ENCODE measurements at regions not wholly inside any gene's neighbourhood (a gene's known extent, or its start where the extent isn't known, plus 50 kb on each side); places are given as distances from the start of the nearest gene placed in this dataset.

- H3K9ac ChIP-seq (ENCODE audit: insufficient read depth, low read length): no peak overlapping the region
- no peak for DNase-seq (ENCODE audit: low read depth in 2 of 2)
- no peak for TF ChIP-seq EZH2 (IDR thresholded peaks at IDR 0.05; ENCODE audit: low read length, missing control alignments)
- TF ChIP-seq, protein P1, sequence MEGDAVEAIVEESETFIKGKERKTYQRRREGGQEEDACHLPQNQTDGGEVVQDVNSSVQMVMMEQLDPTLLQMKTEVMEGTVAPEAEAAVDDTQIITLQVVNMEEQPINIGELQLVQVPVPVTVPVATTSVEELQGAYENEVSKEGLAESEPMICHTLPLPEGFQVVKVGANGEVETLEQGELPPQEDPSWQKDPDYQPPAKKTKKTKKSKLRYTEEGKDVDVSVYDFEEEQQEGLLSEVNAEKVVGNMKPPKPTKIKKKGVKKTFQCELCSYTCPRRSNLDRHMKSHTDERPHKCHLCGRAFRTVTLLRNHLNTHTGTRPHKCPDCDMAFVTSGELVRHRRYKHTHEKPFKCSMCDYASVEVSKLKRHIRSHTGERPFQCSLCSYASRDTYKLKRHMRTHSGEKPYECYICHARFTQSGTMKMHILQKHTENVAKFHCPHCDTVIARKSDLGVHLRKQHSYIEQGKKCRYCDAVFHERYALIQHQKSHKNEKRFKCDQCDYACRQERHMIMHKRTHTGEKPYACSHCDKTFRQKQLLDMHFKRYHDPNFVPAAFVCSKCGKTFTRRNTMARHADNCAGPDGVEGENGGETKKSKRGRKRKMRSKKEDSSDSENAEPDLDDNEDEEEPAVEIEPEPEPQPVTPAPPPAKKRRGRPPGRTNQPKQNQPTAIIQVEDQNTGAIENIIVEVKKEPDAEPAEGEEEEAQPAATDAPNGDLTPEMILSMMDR (conservative IDR thresholded peaks at IDR 0.05 in 1 of 2, IDR thresholded peaks at IDR 0.05 in 1 of 2; ENCODE audit: low read depth in 1 of 2, low read length in 2 of 2): no peak
- H3K4me1 ChIP-seq (ENCODE audit: control insufficient read depth, extremely low read depth, insufficient read depth, low read length): no peaks in the 10 kb centered on the region
- no peak overlapping the region for H3K27ac ChIP-seq (ENCODE audit: insufficient read depth, low read length)
- no peaks in the 10 kb centered on the region for H3K9me3 ChIP-seq (ENCODE audit: control insufficient read depth, insufficient read depth, low read depth, low read length)
- H4K20me1 ChIP-seq (ENCODE audit: control insufficient read depth, extremely low read depth, insufficient read depth, low read length): no peaks in the 10 kb centered on the region
- no peak overlapping the region for H2AFZ ChIP-seq (ENCODE audit: low read length)
- H3K4me3 ChIP-seq (replicated peaks in 1 of 4; ENCODE audit: control extremely low read depth in 1 of 4, insufficient read depth in 1 of 4, low read depth in 3 of 4, low read length in 4 of 4): no peak overlapping the region
- no peak overlapping the region for H3K4me2 ChIP-seq (ENCODE audit: extremely low read depth, insufficient read depth, low read length)
- H3K36me3 ChIP-seq (ENCODE audit: control insufficient read depth, insufficient read depth, low read length): no peaks in the 10 kb centered on the region
- H3K27me3 ChIP-seq (ENCODE audit: control insufficient read depth, insufficient read depth, low read length): no peaks in the 10 kb centered on the region
- no peaks in the 10 kb centered on the region for H3K79me2 ChIP-seq (ENCODE audit: control insufficient read depth, insufficient read depth, low read length)
Observed at GRCh38 chr7:156043416-156044178, 231.3 kb upstream of the SHH start.

DNA sequence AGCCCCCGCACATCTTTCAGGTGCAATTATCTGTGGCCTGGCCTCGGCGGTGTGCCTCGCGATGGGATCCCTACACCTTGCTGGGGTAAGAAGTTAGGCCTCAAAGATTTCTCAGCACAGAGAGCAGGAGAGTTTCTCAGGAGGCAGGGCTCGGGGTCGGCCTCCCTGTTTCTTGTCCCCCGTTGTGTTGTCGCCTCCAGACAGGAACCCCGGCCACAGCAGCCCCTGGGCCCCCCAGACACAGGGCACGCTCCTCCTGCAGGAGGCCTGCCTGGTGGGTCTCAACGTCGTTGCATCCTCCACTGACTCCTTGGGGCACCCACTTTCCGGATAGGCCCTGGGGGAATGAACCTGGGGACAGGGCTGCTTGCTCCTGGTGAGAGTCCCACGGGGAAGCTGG is 229.1 kb upstream of the SHH start:
- H3K27me3 ChIP-seq (ENCODE audit: control insufficient read depth, insufficient read depth, low read length): no peaks in the 10 kb centered on the region
- DNase-seq (ENCODE audit: low read depth in 2 of 2): no peak
- no peaks in the 10 kb centered on the region for H3K79me2 ChIP-seq (ENCODE audit: control insufficient read depth, insufficient read depth, low read length)
- TF ChIP-seq, protein P1 (conservative IDR thresholded peaks at IDR 0.05 in 1 of 2, IDR thresholded peaks at IDR 0.05 in 1 of 2; ENCODE audit: low read depth in 1 of 2, low read length in 2 of 2): no peak
- TF ChIP-seq EZH2 (IDR thresholded peaks at IDR 0.05; ENCODE audit: low read length, missing control alignments): no peak
- no peak overlapping the region for H3K27ac ChIP-seq (ENCODE audit: insufficient read depth, low read length)
- H3K36me3 ChIP-seq (ENCODE audit: control insufficient read depth, insufficient read depth, low read length): no peaks in the 10 kb centered on the region
- no peaks in the 10 kb centered on the region for H4K20me1 ChIP-seq (ENCODE audit: control insufficient read depth, extremely low read depth, insufficient read depth, low read length)
- no peak overlapping the region for H3K4me3 ChIP-seq (replicated peaks in 1 of 4; ENCODE audit: control extremely low read depth in 1 of 4, insufficient read depth in 1 of 4, low read depth in 3 of 4, low read length in 4 of 4)
- no peaks in the 10 kb centered on the region for H3K4me1 ChIP-seq (ENCODE audit: control insufficient read depth, extremely low read depth, insufficient read depth, low read length)
- no peaks in the 10 kb centered on the region for H3K9me3 ChIP-seq (ENCODE audit: control insufficient read depth, insufficient read depth, low read depth, low read length)
- H3K4me2 ChIP-seq (ENCODE audit: extremely low read depth, insufficient read depth, low read length): no peak overlapping the region
- H3K9ac ChIP-seq (ENCODE audit: insufficient read depth, low read length): no peak overlapping the region
- H2AFZ ChIP-seq (ENCODE audit: low read length): no peak overlapping the region

DNA sequence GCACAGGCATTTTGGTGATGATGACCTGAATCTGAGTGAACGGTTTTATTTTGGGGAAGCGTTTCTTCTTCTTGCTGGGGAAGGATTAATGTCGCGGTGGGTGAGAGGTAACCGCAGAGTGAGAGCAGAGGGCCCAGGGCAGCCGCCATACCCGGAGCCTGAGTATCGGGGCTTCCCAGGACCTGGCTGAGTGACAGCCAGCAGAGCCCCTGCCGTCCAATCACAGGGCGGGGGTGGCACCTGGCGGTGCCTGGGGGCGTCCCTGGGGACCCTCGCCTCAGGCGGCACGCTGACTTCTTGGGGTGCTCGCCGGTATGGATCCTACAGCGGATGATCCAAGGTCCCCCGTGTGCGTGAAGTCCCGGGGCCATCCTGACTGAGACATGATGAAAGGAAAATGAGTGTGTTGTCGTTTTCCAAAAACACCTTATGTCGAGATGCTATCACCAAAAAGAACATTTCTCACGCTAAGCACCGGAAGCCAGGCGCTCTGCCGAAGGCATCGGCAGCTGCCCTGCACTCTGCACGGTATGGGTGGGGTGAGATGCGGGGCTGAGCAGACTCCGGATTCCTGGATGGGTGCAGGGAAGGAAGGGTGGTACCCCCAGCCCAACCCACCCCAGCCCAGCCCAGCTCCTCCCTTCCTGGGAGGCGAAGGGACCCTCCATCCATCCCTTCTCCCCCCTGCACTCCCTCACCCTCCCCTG is 227.9 kb upstream of the SHH start:
- no peak for DNase-seq (ENCODE audit: low read depth in 2 of 2)
- no peaks in the 10 kb centered on the region for H3K36me3 ChIP-seq (ENCODE audit: control insufficient read depth, insufficient read depth, low read length)
- no peak overlapping the region for H3K4me3 ChIP-seq (replicated peaks in 1 of 4; ENCODE audit: control extremely low read depth in 1 of 4, insufficient read depth in 1 of 4, low read depth in 3 of 4, low read length in 4 of 4)
- no peak overlapping the region for H3K9ac ChIP-seq (ENCODE audit: insufficient read depth, low read length)
- TF ChIP-seq, protein P1 (conservative IDR thresholded peaks at IDR 0.05 in 1 of 2, IDR thresholded peaks at IDR 0.05 in 1 of 2; ENCODE audit: low read depth in 1 of 2, low read length in 2 of 2): no peak
- no peak for TF ChIP-seq EZH2 (IDR thresholded peaks at IDR 0.05; ENCODE audit: low read length, missing control alignments)
- no peaks in the 10 kb centered on the region for H4K20me1 ChIP-seq (ENCODE audit: control insufficient read depth, extremely low read depth, insufficient read depth, low read length)
- H3K4me1 ChIP-seq (ENCODE audit: control insufficient read depth, extremely low read depth, insufficient read depth, low read length): no peaks in the 10 kb centered on the region
- no peaks in the 10 kb centered on the region for H3K9me3 ChIP-seq (ENCODE audit: control insufficient read depth, insufficient read depth, low read depth, low read length)
- no peaks in the 10 kb centered on the region for H3K79me2 ChIP-seq (ENCODE audit: control insufficient read depth, insufficient read depth, low read length)
- no peak overlapping the region for H3K4me2 ChIP-seq (ENCODE audit: extremely low read depth, insufficient read depth, low read length)
- no peak overlapping the region for H3K27ac ChIP-seq (ENCODE audit: insufficient read depth, low read length)
- H2AFZ ChIP-seq (ENCODE audit: low read length): no peak overlapping the region
- no peaks in the 10 kb centered on the region for H3K27me3 ChIP-seq (ENCODE audit: control insufficient read depth, insufficient read depth, low read length)
